Lung (tissue), 11 donors: ENCODE measurements at regions not wholly inside any gene's neighbourhood (a gene's known extent, or its start where the extent isn't known, plus 50 kb on each side); places are given as distances from the start of the nearest gene placed in this dataset.

Experiments
- ATAC-seq: fragments of 200-7000 bp; cut with Tn5 transposase; one replicate; pipeline ENCODE4 v1.9.1; 2020; ENCODE audit warnings: moderate number of reproducible peaks; ENCODE audit not compliant: insufficient read depth, low FRiP score
- DNase-seq, 3 donors: peaks; one replicate each; pipeline ENCODE4 v3.0.0-alpha.2; 2013 to 2017
- H3K27ac ChIP-seq, 2 donors: one replicate each; pipeline ENCODE4 v1.5.1; 2013; ENCODE audit warnings: mild to moderate bottlenecking in 2 of 2, moderate library complexity in 2 of 2, control low read depth in 1 of 2, inconsistent platforms in 1 of 2, low read depth in 1 of 2, low read length in 1 of 2
- H3K27me3 ChIP-seq, 3 donors: one replicate each; pipeline ENCODE4 v1.5.1; 2013; ENCODE audit warnings: low read length in 2 of 3; ENCODE audit not compliant: control insufficient read depth in 3 of 3, insufficient read depth in 3 of 3
- H3K36me3 ChIP-seq, 4 donors: one replicate each; pipeline ENCODE4 v1.5.1; 2013; ENCODE audit warnings: low read length in 4 of 4, mild to moderate bottlenecking in 1 of 4, moderate library complexity in 1 of 4; ENCODE audit not compliant: control insufficient read depth in 4 of 4, insufficient read depth in 4 of 4
- H3K4me1 ChIP-seq, 5 donors: one replicate each; pipeline ENCODE4 v1.5.1; 2013; ENCODE audit warnings: low read length in 5 of 5, mild to moderate bottlenecking in 2 of 5, moderate library complexity in 1 of 5; ENCODE audit not compliant: control insufficient read depth in 5 of 5, insufficient read depth in 5 of 5
- H3K4me3 ChIP-seq: one replicate; pipeline ENCODE4 v1.5.1; 2013; ENCODE audit warnings: mild to moderate bottlenecking, control low read depth, moderate library complexity
- H3K9ac ChIP-seq, 2 donors: one replicate each; pipeline ENCODE4 v1.5.1; 2013; ENCODE audit warnings: low read length in 2 of 2, control low read depth in 1 of 2; ENCODE audit not compliant: insufficient read depth in 1 of 2
- H3K9me3 ChIP-seq, 4 donors: one replicate each; pipeline ENCODE4 v1.5.1; 2013; ENCODE audit warnings: low read length in 3 of 4, mild to moderate bottlenecking in 1 of 4, moderate library complexity in 1 of 4; ENCODE audit not compliant: control insufficient read depth in 4 of 4, insufficient read depth in 3 of 4
- CTCF ChIP-seq: IDR thresholded peaks from 2 replicates; pipeline ENCODE4 v1.5.1; 2012; ENCODE audit warnings: mild to moderate bottlenecking; ENCODE audit errors: control extremely low read depth, extremely low read depth
- WGBS, 2 donors: extraction: QIAGEN DNeasy Blood & Tissue Kit; methylation state at CpG; one replicate each; pipeline ENCODE4 v1.1.7; 2013; 5-methylcytosine and 5-hydroxymethylcytosine counted together
- donor health status: control.
- donor health status: control.
- donor health status: Bipolar disorder and iron deficiency.
- donor health status: healthy.
- donor health status: DM: yes; HTN: yes; CAD: no.

GRCh38 chr11:38687008-38687407, 2089.0 kb upstream of the RAG2 start:
- ATAC-seq (no peak), DNase-seq (no peak)
- Histone ChIP-seq H3K4me1 (no peaks in the 10 kb centered on the region), H3K36me3 (no peaks in the 10 kb centered on the region), H3K9me3 (no peaks in the 10 kb centered on the region), H3K27ac (no peak overlapping the region), H3K27me3 (no peaks in the 10 kb centered on the region), H3K9ac (no peak overlapping the region), H3K4me3 (no peak overlapping the region)
- 63 to 73% methylated on average over 3 of the region's 3 CpGs for WGBS, 2 donors
- TF ChIP-seq CTCF: no peak

GRCh38 chr11:38683484-38683883, 2085.4 kb upstream of the RAG2 start:
- Histone ChIP-seq H3K4me1 (no peaks in the 10 kb centered on the region), H3K27ac (no peak overlapping the region), H3K27me3 (no peaks in the 10 kb centered on the region), H3K9me3 (no peaks in the 10 kb centered on the region), H3K4me3 (no peak overlapping the region), H3K36me3 (no peaks in the 10 kb centered on the region), H3K9ac (no peak overlapping the region)
- DNase-seq (no peak), ATAC-seq (no peak)
- 96 to 97% methylated on average over 2 of the region's 2 CpGs for WGBS, 2 donors
- TF ChIP-seq CTCF: no peak

GRCh38 chr11:38680746-38681145, 2082.7 kb upstream of the RAG2 start:
- TF ChIP-seq CTCF: no peak
- no peak overlapping the region for H3K4me3 ChIP-seq
- H3K36me3 ChIP-seq: no peaks in the 10 kb centered on the region
- DNase-seq: no peak
- no peaks in the 10 kb centered on the region for H3K27me3 ChIP-seq
- no peak overlapping the region for H3K27ac ChIP-seq
- H3K9me3 ChIP-seq: peaks cover 0 to 2% (median 0%) of the 10 kb centered on the region in 4 donors
- 78 to 84% methylated on average over 2 of the region's 2 CpGs for WGBS, 2 donors
- no peak overlapping the region for H3K9ac ChIP-seq
- no peaks in the 10 kb centered on the region for H3K4me1 ChIP-seq
- no peak for ATAC-seq

- no peaks in the 10 kb centered on the region for H3K4me1 ChIP-seq
- WGBS, 2 donors: 85 to 93% methylated on average over 2 of the region's 2 CpGs
- no peak for TF ChIP-seq CTCF
- no peak overlapping the region for H3K9ac ChIP-seq
- no peak overlapping the region for H3K27ac ChIP-seq
- H3K27me3 ChIP-seq: no peaks in the 10 kb centered on the region
- no peak overlapping the region for H3K4me3 ChIP-seq
- DNase-seq (no peak), ATAC-seq (no peak)
- H3K36me3 ChIP-seq: no peaks in the 10 kb centered on the region
- peaks cover 0 to 2% (median 0%) of the 10 kb centered on the region in 4 donors for H3K9me3 ChIP-seq
Observed at GRCh38 chr11:38680166-38680565, 2082.1 kb upstream of the RAG2 start.
